ENCODE measurements at regions not wholly inside any gene's neighbourhood (a gene's known extent, or its start where the extent isn't known, plus 50 kb on each side); places are given as distances from the start of the nearest gene placed in this dataset.

GRCh38 chr3:150220041-150220440 lies 188.1 kb upstream of the TSC22D2 start:
- DNase-seq (ENCODE audit: low read depth in 2 of 3, low spot score in 1 of 3): no peak

GRCh38 chr3:150218841-150219240 lies 189.3 kb upstream of the TSC22D2 start:
- no peak for DNase-seq (ENCODE audit: low read depth in 2 of 3, low spot score in 1 of 3)

GRCh38 chr3:150218236-150218635 lies 189.9 kb upstream of the TSC22D2 start:
- DNase-seq (ENCODE audit: low read depth in 2 of 3, low spot score in 1 of 3): no peak

GRCh38 chr3:150217691-150218090 lies 190.4 kb upstream of the TSC22D2 start:
- no peak for DNase-seq (ENCODE audit: low read depth in 2 of 3, low spot score in 1 of 3)

GRCh38 chr3:150216866-150217600 lies 191.1 kb upstream of the TSC22D2 start:
- DNase-seq (ENCODE audit: low read depth in 2 of 3, low spot score in 1 of 3): no peak

- no peak for DNase-seq (ENCODE audit: low read depth in 2 of 3, low spot score in 1 of 3)
These were observed 191.9 kb upstream of the TSC22D2 start for GRCh38 chr3:150216041-150216811.

GRCh38 chr3:150215616-150216015 lies 192.5 kb upstream of the TSC22D2 start:
- DNase-seq (ENCODE audit: low read depth in 2 of 3, low spot score in 1 of 3): no peak

- DNase-seq (ENCODE audit: low read depth in 2 of 3, low spot score in 1 of 3): no peak
These were observed 194.5 kb upstream of the TSC22D2 start for GRCh38 chr3:150213577-150213976.

GRCh38 chr3:150210461-150211110 lies 197.5 kb upstream of the TSC22D2 start:
- no peak for DNase-seq (ENCODE audit: low read depth in 2 of 3, low spot score in 1 of 3)

- no peak for DNase-seq (ENCODE audit: low read depth in 2 of 3, low spot score in 1 of 3)
These were observed 204.8 kb upstream of the TSC22D2 start for GRCh38 chr3:150203273-150203672.

GRCh38 chr3:150202711-150203110 lies 205.4 kb upstream of the TSC22D2 start:
- no peak for DNase-seq (ENCODE audit: low read depth in 2 of 3, low spot score in 1 of 3)

GRCh38 chr3:150194957-150195356 lies 213.1 kb upstream of the TSC22D2 start:
- no peak for DNase-seq (ENCODE audit: low read depth in 2 of 3, low spot score in 1 of 3)

- no peak for DNase-seq (ENCODE audit: low read depth in 2 of 3, low spot score in 1 of 3)
These were observed 213.6 kb upstream of the TSC22D2 start for GRCh38 chr3:150194513-150194912.

GRCh38 chr3:150184426-150185071 lies 213.9 kb upstream of the PFN2 start:
- no peak for DNase-seq (ENCODE audit: low read depth in 2 of 3, low spot score in 1 of 3)

GRCh38 chr3:150183678-150184425 lies 213.2 kb upstream of the PFN2 start:
- DNase-seq (ENCODE audit: low read depth in 2 of 3, low spot score in 1 of 3): peak; percentile 18 to 28 (median 26)

- DNase-seq (ENCODE audit: low read depth in 2 of 3, low spot score in 1 of 3): no peak
These were observed 209.6 kb upstream of the PFN2 start for GRCh38 chr3:150180334-150180733.

- DNase-seq (ENCODE audit: low read depth in 2 of 3, low spot score in 1 of 3): no peak
These were observed 208.6 kb upstream of the PFN2 start for GRCh38 chr3:150179330-150179729.

GRCh38 chr3:150177673-150178381 lies 207.1 kb upstream of the PFN2 start:
- DNase-seq (ENCODE audit: low read depth in 2 of 3, low spot score in 1 of 3): no peak

GRCh38 chr3:150174179-150174578 lies 203.5 kb upstream of the PFN2 start:
- DNase-seq (ENCODE audit: low read depth in 2 of 3, low spot score in 1 of 3): no peak

GRCh38 chr3:150172356-150172755 lies 201.7 kb upstream of the PFN2 start:
- no peak for DNase-seq (ENCODE audit: low read depth in 2 of 3, low spot score in 1 of 3)

All from stimulated activated CD4-positive, alpha-beta T cell treated with anti-CD3 and anti-CD28 coated beads, Interleukin-12 subunit alpha, Interleukin-12 subunit beta, amount 100 ng/mL, for 48 hours (primary cell).